GM10248 (cell line): ENCODE measurements at regions not wholly inside any gene's neighbourhood (a gene's known extent, or its start where the extent isn't known, plus 50 kb on each side); places are given as distances from the start of the nearest gene placed in this dataset.

ENCODE experiments used
- CTCF ChIA-PET: fragments of 300-600 bp; sonication (Branson Sonifier 250); formaldehyde crosslinking; extraction: SDS; loops from one replicate; lab custom pipeline; 2021; ENCODE audit warnings: antibody characterized with exemption; lab: Yijun Ruan, JAX
- POLR2A ChIA-PET: fragments of 350-650 bp; sonication (Branson Sonifier 250); formaldehyde crosslinking; extraction: SDS; loops from one replicate; lab custom pipeline; 2020; ENCODE audit warnings: antibody characterized with exemption; lab: Yijun Ruan, JAX
- DNase-seq: peaks from one replicate; pipeline ENCODE4 v3.0.0; 2012; ENCODE audit errors: extremely low spot score
- CTCF ChIP-seq: IDR thresholded peaks from 2 replicates; pipeline ENCODE4 v1.5.1; 2012; ENCODE audit warnings: mild to moderate bottlenecking, low read depth; ENCODE audit errors: extremely low read depth, missing control alignments, control extremely low read depth

DNA sequence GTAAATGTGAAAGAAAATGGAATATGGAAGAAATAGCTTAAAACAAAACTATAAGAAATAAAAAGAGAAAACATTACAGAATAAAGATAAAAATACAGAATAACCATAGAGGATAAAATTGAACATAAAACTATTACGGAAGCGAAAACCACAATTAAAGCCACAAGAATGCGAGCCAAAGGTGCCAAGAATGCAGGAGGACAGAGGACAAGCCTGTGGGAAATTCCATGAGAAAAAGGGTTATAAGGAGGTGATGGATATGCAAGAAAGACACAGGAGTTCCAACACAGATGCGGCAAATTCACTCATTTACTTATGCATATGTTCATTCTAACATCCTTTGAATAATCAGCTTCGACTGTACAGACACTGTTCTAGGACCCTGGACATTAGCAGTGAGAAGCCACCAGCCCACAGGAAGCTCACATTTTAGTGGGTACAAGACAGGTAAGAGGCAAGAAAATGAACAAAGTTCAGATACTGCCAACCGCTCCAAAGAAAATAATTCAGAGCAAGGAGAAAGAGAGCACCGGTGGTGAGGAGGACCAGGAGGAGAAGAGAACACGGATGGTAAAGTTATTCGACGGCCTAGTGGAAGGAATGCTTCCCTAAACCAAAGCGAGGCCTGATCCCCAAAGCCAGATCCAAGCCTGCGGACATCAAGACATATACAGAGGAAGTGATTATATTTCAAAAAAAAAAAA is 213.7 kb upstream of the MGMT start:
- CTCF ChIA-PET: no interaction called here
- no peak for TF ChIP-seq CTCF
- POLR2A ChIA-PET: no interaction called here
- DNase-seq: no peak

DNA sequence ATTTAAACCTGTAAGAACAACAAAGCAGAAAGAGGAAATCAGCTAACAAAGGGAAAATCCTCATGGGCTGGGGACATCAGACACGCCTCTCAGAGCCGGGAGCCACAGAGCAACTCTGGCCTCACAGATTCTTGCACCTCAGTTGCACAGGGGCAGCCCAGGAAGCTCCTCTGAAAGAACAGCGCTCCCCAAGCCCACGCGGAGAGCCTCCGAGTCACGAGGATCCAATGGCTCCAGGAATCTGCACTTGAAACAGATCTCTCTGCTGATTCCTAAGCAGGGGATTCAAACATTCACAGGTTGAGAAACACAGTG is 213.2 kb upstream of the MGMT start:
- CTCF ChIA-PET: interaction anchor here (0.9 kb wide), 1 partner anchor 14 kb away, joined by 3 read pairs; no protein-coding TSS in a partner anchor
- POLR2A ChIA-PET: no interaction called here
- no peak for DNase-seq
- no peak for TF ChIP-seq CTCF

DNA sequence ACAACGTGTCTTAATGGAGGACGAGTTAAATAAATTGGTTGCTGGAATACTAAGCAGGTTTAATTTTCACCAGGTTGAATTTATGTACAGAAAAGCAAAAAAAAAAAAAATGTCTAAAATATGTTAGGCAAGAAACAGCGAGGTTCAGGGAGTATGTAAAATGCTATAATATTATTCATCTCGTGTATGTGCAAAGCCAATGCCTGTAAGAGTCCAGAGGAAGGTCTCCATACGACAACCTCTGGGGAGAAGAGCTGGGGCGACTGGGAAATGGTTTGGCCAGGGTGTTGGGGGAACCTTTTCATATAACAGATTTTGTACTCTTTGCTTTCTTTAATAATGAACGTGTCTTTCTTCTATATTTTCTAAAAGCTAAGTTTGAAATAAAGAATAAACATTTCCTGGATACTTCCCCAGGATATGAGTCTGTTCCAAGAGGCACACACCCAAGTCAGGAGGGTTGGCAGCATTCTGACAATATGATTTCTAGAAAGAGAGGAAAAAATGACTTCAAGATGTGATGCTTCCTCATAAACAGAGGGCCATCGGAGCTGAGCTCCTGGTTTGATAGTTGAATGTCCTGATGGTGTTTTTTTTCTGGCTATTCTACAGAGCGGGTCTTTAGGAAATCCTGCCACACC is 208.6 kb upstream of the MGMT start:
- CTCF ChIA-PET: interaction anchor here (1.0 kb wide), 1 partner anchor 9 kb away, joined by 5 read pairs; no protein-coding TSS in a partner anchor
- no peak for TF ChIP-seq CTCF
- POLR2A ChIA-PET: no interaction called here
- no peak for DNase-seq

GRCh38 chr10:129259128-129259815 is 207.8 kb upstream of the MGMT start:
- TF ChIP-seq CTCF: no peak
- CTCF ChIA-PET: no interaction called here
- no peak for DNase-seq
- POLR2A ChIA-PET: no interaction called here

GRCh38 chr10:129272176-129272575 is 194.9 kb upstream of the MGMT start:
- ChIA-PET CTCF (no interaction called here), POLR2A (no interaction called here)

More at GRCh38 chr10:129272176-129272575, 194.9 kb upstream of the MGMT start:
- DNase-seq: no peak
- TF ChIP-seq CTCF: no peak
